Spleen (tissue), 11 donors: ENCODE measurements at regions not wholly inside any gene's neighbourhood (a gene's known extent, or its start where the extent isn't known, plus 50 kb on each side); places are given as distances from the start of the nearest gene placed in this dataset.
"Not testable (repeated sequence)": the region's sequence is repeated elsewhere in the genome, so short reads cannot be mapped to it uniquely, and the experiment has no call there.

ENCODE experiments used
- DNase-seq: peaks from one replicate; pipeline ENCODE4 v3.0.0-alpha.2; 2020
- H3K27ac ChIP-seq, 8 donors: fragments of 200-600 bp; sonication (generic) in 7 of 8; 1 replicate in 4 of 8; 2 replicates in 4 of 8; pipeline versions ENCODE4 v1.5.0 to v1.8.0; 2016 to 2021; ENCODE audit warnings: inconsistent platforms in 4 of 8, mild to moderate bottlenecking in 4 of 8, moderate library complexity in 1 of 8
- H3K27me3 ChIP-seq, 7 donors: fragments of 200-600 bp; sonication (generic) in 6 of 7; replicated peaks in 1 of 7; 1 replicate in 4 of 7; 2 replicates in 3 of 7; pipeline versions ENCODE4 v1.5.0 to v1.8.0; 2016 to 2021; ENCODE audit warnings: inconsistent platforms in 3 of 7, mild to moderate bottlenecking in 1 of 7
- H3K36me3 ChIP-seq, 6 donors: fragments of 200-600 bp; sonication (generic) in 5 of 6; 1 replicate in 4 of 6; 2 replicates in 2 of 6; pipeline versions ENCODE4 v1.5.0 to v1.8.0; 2016 to 2021; ENCODE audit warnings: inconsistent platforms in 2 of 6
- H3K4me1 ChIP-seq, 6 donors: fragments of 200-600 bp; sonication (generic) in 5 of 6; 1 replicate in 3 of 6; 2 replicates in 3 of 6; pipeline versions ENCODE4 v1.5.0 to v1.8.0; 2016 to 2021; ENCODE audit warnings: inconsistent platforms in 3 of 6
- H3K4me3 ChIP-seq, 8 donors: fragments of 200-600 bp; sonication (generic) in 7 of 8; 1 replicate in 4 of 8; 2 replicates in 4 of 8; pipeline versions ENCODE4 v1.5.0 to v1.8.0; 2016 to 2021; ENCODE audit warnings: inconsistent platforms in 4 of 8, mild to moderate bottlenecking in 4 of 8, moderate library complexity in 2 of 8
- H3K9me3 ChIP-seq, 8 donors: fragments of 200-600 bp; sonication (generic) in 7 of 8; 1 replicate in 4 of 8; 2 replicates in 4 of 8; pipeline versions ENCODE4 v1.5.0 to v1.8.0; 2016 to 2021; ENCODE audit warnings: inconsistent platforms in 4 of 8
- POLR2A ChIP-seq, 3 donors: fragments of 450-650 bp; IDR thresholded peaks; one replicate each; pipeline ENCODE4 v1.5.1; 2017; ENCODE audit warnings: antibody characterized with exemption in 3 of 3, mild to moderate bottlenecking in 1 of 3
- POLR2AphosphoS5 ChIP-seq, 3 donors: sonication (generic); formaldehyde crosslinking; IDR thresholded peaks; one replicate each; pipeline ENCODE4 v1.5.1; 2017; ENCODE audit warnings: antibody characterized with exemption in 3 of 3
- WGBS, 5 donors: extraction: QIAGEN DNeasy Blood & Tissue Kit in 3 of 5; methylation state at CpG; one replicate each; pipeline versions ENCODE4 v1.1.5 to v1.1.7; 2013 to 2018; 5-methylcytosine and 5-hydroxymethylcytosine counted together
- intact Hi-C: fragments of 100-400 bp; cut with DNase I; formaldehyde crosslinking; loops from one replicate; pipeline ENCODE4 v1.15.0; 2023; ENCODE audit warnings: low total_unique reads
- TF ChIP-seq, protein P1 (sequence below), 11 experiments: fragments of 200-600 bp in 7 of 11; fragments of 450-650 bp in 4 of 11; sonication (generic) in 4 of 11; IDR thresholded peaks in 8 of 11; conservative IDR thresholded peaks in 3 of 11; 1 replicate in 7 of 11; 2 replicates in 4 of 11; pipeline versions ENCODE4 v1.4.0 to v1.8.0; 2016 to 2021; ENCODE audit warnings: antibody characterized with exemption in 11 of 11, inconsistent platforms in 4 of 11, mild to moderate bottlenecking in 1 of 11
- donor health status: healthy with polysubstance abuse.
- donor health status: DM: no; HTN: no; CAD: no; lungs with moderate emphysema.
- donor health status: DM: no; HTN: no; CAD: no.
- donor health status: Bipolar disorder and iron deficiency.
- donor health status: healthy.
- donor health status: DM: no; HTN: no; CAD: no.
- donor health status: DM: yes; HTN: yes; CAD: no.

DNA sequence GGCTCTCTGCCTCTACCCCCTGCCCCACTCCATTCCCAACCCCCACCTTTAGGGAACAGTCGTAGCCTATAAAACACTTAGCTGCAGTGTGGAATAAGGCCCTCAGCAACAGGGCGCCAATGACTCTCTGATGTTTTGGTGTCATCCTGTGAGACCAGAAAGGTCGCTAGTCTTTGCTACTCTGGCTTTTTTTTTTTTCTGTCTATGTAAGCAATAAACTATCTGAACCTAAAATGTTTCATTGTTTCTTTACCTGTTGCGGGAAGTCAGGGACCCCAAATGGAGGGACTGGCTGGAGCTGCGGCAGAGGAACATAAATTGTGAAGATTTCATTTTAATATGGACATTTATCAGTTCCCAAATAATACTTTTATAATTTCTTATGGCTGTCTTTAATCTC is 154.6 kb downstream of the COPS8 start:
- 88 to 92% (median 91%) methylated on average over 5 of the region's 5 CpGs for WGBS, 5 donors
- H3K27ac ChIP-seq, result no peak overlapping the region
- TF ChIP-seq, protein P1, sequence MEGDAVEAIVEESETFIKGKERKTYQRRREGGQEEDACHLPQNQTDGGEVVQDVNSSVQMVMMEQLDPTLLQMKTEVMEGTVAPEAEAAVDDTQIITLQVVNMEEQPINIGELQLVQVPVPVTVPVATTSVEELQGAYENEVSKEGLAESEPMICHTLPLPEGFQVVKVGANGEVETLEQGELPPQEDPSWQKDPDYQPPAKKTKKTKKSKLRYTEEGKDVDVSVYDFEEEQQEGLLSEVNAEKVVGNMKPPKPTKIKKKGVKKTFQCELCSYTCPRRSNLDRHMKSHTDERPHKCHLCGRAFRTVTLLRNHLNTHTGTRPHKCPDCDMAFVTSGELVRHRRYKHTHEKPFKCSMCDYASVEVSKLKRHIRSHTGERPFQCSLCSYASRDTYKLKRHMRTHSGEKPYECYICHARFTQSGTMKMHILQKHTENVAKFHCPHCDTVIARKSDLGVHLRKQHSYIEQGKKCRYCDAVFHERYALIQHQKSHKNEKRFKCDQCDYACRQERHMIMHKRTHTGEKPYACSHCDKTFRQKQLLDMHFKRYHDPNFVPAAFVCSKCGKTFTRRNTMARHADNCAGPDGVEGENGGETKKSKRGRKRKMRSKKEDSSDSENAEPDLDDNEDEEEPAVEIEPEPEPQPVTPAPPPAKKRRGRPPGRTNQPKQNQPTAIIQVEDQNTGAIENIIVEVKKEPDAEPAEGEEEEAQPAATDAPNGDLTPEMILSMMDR (IDR thresholded peaks at IDR 0.05 in 8 of 11, conservative IDR thresholded peaks at IDR 0.05 in 3 of 11), result no peak
- TF ChIP-seq POLR2AphosphoS5 (IDR thresholded peaks at IDR 0.05), result no peak

DNA sequence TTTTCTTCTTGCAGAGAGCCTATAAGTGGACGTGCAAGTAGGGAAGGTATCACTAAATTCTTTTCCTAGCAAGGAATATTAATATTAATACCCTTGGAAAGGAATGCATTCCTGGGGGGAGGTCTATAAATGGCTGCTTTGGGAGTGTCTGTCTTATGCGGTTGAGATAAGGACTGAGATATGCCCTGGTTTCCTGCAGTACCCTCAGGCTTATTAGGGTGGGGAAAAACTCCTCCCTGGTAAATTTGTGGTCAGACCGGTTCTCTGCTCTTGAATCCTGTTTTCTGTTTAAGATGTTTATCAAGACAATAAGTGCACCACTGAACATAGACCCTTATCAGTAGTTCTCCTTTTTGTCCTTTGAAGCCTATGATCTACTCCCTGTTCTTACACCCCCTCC is 155.2 kb downstream of the COPS8 start:
- peaks cover 0 to 43% (median 38%) of the 10 kb centered on the region in 8 donors for H3K9me3 ChIP-seq
- DNase-seq, H3K36me3 ChIP-seq, H3K4me1 ChIP-seq, H3K27me3 ChIP-seq, H3K4me3 ChIP-seq, H3K27ac ChIP-seq, intact Hi-C loops: not testable (repeated sequence)
- WGBS, 5 donors, result 82 to 91% (median 86%) methylated on average over 3 of the region's 3 CpGs

More for the DNA sequence above, 154.6 kb downstream of the COPS8 start:
- intact Hi-C loops, result no loop called here
- peaks cover 0 to 3% (median 0%) of the 10 kb centered on the region in 7 donors for H3K27me3 ChIP-seq
- H3K4me1 ChIP-seq, result peaks cover 0 to 5% (median 0%) of the 10 kb centered on the region in 6 donors
- H3K9me3 ChIP-seq, result peaks cover 0 to 43% (median 38%) of the 10 kb centered on the region in 8 donors
- no peak overlapping the region for H3K4me3 ChIP-seq
- no peaks in the 10 kb centered on the region for H3K36me3 ChIP-seq
- no peak for DNase-seq

DNA sequence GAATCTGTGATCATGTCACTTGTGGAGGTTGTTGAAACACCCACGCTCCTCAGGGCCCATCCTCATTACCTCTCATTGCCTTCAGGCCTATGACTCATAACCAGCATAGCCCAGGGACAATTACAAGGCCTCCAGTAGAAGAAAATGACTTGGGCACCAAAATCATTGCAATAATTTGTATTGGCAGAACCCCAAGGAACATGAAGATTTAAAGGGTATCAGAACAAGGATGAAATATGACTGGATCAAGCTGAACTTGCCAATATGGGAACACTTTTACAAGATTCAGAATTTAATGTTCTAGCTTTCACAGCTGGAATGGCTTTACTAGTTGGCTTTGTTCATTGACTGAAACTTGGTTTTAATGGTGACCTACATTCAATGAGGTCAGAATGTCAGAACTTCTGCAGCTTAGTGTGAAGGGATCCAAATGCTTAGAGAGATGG is 156.4 kb downstream of the COPS8 start:
- TF ChIP-seq POLR2AphosphoS5 (IDR thresholded peaks at IDR 0.05) (no peak), POLR2A (IDR thresholded peaks at IDR 0.05) (no peak)
- TF ChIP-seq, protein P1 (IDR thresholded peaks at IDR 0.05 in 8 of 11, conservative IDR thresholded peaks at IDR 0.05 in 3 of 11), result no peak
- WGBS, 5 donors, result 48 to 82% (median 64%) methylated on average over 1 of the region's 1 CpG
- Histone ChIP-seq H3K36me3 (no peaks in the 10 kb centered on the region), H3K4me1 (no peaks in the 10 kb centered on the region), H3K27ac (peak overlapping the region in 1 of 8 donors; percentile 1), H3K4me3 (no peak overlapping the region), H3K27me3 (peaks cover 0 to 5% (median 0%) of the 10 kb centered on the region in 7 donors), H3K9me3 (peaks cover 0 to 43% (median 38%) of the 10 kb centered on the region in 8 donors)
- intact Hi-C loops, result no loop called here
- no peak for DNase-seq

DNA sequence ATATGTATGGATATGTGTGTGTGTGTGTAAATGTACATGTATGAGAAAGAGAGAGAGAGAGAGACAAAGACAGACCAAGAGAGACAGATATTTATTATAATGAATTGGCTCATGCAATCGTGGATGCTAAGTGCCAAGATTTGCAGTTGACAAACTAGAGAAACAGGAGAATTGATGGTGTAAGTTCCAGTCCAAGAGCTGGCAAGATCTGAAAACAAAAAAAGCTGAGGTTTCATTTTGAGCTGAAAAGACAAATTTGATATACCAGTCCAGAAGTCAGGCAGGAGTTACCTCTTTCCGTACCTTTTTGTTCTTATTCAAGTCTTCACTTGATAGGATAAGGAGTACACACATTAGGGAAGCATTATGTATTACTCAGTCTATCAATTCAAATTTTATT is 157.8 kb downstream of the COPS8 start:
- H3K27ac ChIP-seq, result no peak overlapping the region
- WGBS, 5 donors, result 69 to 90% (median 79%) methylated on average over 2 of the region's 2 CpGs

More for the DNA sequence above, 157.8 kb downstream of the COPS8 start:
- Histone ChIP-seq H3K4me3 (no peak overlapping the region), H3K36me3 (no peaks in the 10 kb centered on the region), H3K9me3 (peaks cover 0 to 43% (median 38%) of the 10 kb centered on the region in 8 donors), H3K27me3 (peaks cover 0 to 5% (median 0%) of the 10 kb centered on the region in 7 donors), H3K4me1 (no peaks in the 10 kb centered on the region)
- intact Hi-C loops, result no loop called here
- DNase-seq, result no peak
- TF ChIP-seq POLR2AphosphoS5 (IDR thresholded peaks at IDR 0.05) (no peak), POLR2A (IDR thresholded peaks at IDR 0.05) (no peak)
- TF ChIP-seq, protein P1 (IDR thresholded peaks at IDR 0.05 in 8 of 11, conservative IDR thresholded peaks at IDR 0.05 in 3 of 11), result no peak
